Hindlimb muscle (tissue), 1 donor: ENCODE measurements at regions not wholly inside any gene's neighbourhood (a gene's known extent, or its start where the extent isn't known, plus 50 kb on each side); places are given as distances from the start of the nearest gene placed in this dataset.
A peak's percentile ranks its signal among the peaks of the same experiment; 100 is the strongest.

ENCODE experiments used
- DNase-seq: peaks from one replicate; pipeline ENCODE4 v3.0.0-alpha.2; 2013

DNA sequence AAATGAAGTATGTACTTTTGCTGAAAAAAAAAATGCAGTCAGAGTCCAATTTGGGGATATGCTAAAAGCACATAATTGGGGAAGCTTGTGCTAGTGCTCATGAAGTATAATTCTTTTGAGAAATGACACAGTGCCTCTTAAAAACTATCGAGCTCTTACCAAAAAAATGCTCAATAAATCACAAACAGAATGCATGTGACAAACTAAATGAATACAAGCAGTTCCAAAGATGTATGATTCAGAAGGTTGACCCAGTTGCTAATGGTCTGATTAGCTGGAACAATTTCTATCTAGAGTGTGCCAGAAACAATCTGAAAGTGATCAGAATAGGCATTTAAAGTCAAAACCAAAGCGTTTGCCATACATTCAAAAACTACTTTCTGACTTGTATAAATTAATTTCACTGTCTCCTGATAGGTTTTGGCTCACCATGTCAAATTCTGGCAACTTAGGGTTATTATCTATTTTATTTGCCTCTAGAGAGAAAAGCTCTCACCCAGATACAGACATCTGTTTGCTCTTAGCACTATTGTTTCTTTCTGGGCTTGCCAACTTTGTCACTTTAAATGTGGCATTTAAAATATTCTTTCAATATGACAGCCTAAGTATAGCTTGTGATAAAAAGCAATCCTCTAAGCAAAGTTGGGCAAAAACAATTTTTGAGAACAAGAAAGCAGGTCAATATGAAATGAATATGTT, 114.7 kb upstream of the AHR start:
- DNase-seq: no peak

DNA sequence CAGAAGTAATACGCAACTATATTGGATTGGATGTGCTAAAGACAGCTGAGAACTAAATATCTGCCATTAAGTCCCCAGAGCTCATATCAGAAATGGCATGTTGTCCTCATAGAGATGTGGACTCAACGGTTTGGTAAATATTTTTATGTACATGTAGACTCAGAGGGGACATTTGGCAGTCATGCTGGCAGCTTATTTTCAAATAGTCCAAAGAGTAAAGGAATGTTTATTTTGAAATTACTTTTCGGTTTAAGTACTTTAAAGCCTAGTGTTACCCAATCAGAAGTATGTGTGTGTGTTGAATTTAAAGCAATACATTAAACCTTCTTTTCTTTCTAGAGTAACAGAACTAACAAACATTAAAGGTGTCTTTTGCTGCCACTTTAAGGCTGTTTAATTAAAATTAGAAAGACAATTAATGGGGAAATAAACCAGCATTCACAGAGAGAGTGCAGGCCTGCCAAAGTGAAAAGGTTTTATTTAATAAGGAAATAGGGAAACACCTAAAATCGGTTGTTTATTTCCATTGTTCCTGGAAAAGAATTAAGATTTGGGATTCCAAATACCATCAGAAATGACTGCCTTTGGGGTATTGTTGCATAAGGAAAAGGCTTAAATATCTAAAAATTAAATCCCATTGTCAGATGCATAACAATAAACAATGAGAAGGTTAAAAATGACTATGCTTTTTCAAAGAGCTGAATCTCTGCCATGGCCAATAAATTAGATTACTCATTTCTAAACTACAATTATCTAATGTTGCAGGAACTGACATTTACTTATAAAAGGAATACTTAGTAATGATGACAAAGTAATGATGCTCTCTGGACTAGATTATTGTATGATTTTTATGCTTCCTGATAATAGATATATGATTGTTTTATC, 113.4 kb upstream of the AHR start:
- no peak for DNase-seq

DNA sequence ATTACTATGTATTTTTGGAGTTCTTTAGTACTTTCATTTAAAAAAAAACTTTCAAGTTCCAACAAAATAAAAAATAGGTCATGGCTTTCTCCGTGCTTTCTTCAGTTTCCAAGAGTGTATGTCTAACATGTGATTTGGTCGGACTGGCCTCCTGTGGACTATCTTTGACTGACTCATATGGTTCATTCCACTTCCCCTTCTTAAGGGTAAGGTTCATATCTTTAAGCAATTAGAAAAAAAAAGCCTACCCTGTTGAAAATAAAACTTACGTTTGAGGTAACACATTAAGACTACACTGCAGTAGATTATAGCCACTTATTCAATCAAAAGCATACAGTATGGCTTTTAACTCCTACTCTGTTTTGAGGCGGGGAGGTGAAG, 112.8 kb upstream of the AHR start:
- DNase-seq: peak; percentile 17

DNA sequence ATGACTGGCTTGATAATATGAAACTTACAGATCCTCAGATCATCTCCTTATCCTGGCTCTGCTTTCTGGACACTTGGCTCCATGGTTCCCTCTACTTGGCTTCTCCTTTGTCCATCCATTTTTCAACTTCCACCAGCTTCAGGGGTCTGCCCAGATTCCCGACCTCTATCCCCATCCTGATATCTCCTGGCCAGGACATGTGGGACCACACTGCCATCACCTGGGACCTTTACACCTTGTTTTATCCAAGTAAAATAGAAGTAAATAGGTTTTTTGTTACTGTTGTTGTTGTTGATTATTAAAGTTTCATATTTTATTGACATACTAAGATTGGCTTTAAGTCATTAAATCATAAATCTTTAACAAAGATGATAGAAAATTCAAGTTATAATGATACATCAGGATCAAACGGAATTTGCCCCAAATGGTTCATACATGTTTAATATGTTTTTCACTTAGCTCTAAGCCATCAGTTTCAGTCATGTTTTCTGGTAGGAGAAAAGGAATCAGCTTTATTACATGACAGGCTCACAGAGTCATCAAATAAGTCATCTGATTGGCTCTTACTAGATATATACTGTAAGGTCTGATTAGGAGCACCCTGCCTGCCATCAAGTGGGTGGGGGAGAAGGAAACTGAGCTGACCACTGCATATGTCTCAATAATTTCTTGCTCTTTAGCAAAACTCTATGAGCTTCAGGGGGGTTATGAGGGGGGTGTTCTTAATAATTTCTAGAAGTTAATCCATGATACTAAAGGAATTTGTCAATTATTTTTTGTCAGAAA, 111.5 kb upstream of the AHR start:
- no peak for DNase-seq

DNA sequence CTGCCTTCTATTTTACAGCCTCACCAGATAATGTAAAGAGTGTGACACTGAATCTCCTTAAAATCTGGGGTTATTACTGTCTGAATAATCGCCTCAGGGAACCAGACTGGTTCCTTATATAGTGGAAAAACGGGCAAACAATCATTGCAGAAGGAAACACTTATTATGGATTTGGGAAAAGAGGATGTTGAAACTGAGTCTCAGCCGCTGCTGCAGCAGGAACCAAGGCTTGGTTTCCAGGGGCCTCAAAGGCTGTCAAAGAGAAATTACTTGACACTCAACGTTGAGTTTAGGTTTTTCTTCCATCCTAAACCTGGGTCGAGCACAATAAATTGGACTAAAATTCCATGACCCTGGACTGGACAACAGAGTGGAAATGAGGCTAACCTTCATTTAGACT, 103.8 kb upstream of the AHR start:
- DNase-seq: no peak

DNA sequence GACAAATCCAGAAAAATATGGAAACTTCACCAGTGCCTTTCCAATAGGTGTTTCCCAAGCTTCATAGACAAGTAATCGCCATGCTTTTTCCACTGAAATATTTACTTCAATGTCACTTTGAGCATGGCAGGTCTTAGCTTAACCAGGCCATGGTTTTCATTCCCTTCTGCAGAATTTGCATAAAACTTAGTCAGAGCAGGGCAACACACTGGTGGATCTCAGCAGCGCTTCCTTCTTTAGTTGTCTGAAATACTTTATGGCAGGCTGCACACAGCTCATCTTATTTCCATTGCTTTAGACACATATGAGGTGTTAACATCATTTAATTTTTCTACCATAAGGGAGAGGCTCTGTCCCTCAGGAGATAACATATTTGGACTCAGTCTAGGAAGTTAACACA, 102.9 kb upstream of the AHR start:
- no peak for DNase-seq

DNA sequence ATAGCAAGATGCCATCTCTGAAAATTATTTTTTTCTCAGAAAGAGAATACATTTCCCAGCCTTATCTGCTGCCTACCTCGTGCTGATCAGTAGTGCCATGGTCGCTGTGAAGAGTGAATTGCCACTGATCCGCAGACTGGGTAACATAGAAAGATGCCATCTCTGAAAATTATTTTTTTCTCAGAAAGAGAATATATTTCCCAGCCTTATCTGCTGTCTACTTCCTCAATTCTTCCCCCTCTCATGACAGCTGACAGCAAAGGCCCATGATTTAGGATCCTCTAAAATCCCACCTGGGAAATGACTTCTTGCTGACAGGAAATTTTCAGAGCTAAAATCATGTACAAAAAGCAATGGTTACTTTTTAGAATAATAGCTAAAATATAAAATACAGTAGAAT, 92.5 kb upstream of the AHR start:
- no peak for DNase-seq

DNA sequence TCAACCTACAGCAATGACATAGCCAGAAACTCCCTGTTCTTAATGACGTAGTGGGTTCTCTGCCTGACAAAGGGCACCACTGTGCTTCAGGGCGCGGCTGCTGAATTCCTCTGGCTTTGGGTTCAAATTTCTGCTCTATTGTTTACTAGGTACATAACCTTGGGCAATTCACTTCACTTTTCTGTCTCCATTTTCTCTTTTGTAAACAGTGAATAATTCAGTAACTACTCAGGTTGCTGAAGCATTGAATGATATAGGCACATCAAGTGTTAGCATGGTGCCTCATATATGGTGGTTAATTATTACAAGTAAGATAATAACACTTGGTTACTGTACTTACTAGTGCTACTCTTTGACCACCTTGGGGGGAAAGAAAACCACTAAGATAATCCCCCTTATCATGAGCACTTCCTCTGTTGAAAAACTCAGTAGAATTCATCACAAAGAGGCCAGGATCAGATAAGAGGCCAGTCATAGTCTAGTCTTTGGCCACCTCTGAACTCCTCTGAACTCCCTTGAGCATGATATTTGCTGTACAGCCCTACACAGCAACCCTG, 92.0 kb upstream of the AHR start:
- no peak for DNase-seq

DNA sequence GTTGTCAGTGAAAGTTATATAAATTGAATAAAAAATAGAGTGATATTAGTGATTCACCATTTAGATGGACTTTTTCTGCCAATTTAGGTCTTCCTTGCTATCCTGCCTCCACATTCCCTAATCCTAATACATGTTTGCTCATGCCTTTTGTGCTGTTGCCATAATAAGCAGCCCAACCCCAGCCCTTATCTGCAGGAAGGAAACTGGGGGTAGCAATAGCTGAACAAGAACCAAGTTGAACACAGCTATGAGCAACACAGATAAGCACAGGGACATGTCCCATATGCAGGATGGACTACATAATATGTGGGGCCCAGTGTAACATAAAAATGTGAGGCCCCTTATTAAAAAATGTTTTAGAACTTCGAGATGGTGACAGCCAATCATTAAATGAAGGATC, 91.2 kb upstream of the AHR start:
- no peak for DNase-seq

DNA sequence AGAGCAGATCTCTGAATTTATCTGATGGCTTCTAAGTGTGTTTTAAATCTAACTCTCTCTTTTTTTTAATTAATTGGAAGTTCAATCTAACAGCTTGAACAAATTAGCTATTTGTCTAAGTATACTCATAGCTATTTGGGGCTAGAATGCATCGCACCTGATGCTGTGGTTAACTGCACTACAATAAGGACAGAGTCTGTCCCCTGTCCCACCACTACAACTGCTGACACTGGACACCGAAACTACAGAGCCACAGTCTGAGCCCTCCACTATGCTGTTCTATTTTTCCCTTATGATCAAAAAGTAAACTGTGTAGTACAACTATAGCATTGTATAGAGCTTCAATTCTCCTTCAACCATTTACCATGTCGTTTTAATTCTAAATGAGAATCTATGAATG, 89.4 kb upstream of the AHR start:
- no peak for DNase-seq

DNA sequence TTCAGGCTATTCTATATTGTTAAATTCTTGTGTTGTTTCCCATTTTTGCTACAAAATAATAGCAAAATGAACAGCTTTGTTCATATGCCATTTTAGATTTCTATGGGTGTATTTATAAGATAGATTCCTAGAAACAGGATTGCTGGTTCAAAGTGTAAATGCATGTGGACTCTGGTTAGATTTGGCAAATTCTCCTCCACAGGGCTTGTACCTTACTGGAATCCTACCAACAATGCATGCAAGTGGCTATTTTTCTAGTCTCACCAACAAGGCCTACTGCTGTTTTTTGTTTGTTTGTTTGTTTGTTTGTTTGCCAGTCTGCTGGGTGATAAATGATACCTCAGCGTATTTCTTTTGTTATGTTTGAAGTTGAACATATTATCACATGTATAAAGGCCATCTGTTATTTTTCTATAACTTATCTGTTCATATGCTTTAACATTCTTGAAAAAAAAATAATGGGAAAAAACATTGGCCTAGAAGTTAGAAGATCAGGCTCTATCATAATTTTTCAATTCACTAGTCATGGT, 87.1 kb upstream of the AHR start:
- no peak for DNase-seq

DNA sequence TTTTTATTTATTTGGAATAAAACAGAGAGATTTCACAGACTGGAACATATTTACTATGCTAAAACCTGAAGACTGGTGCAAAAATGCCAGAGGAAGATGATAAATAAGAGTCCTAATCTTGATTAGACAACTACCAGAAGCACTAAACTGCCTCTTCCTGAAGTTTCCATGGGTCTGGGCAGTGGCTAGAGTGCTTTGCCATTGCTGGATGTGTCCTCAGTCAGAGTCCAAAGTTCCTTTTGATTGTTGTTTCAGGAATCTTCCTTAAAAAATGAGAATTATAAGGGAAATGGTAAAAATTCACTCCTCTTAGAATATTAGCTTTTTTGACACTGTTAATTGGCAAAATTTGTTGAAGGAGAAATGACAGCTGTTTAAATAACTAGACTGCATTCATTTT, 86.3 kb upstream of the AHR start:
- no peak for DNase-seq

DNA sequence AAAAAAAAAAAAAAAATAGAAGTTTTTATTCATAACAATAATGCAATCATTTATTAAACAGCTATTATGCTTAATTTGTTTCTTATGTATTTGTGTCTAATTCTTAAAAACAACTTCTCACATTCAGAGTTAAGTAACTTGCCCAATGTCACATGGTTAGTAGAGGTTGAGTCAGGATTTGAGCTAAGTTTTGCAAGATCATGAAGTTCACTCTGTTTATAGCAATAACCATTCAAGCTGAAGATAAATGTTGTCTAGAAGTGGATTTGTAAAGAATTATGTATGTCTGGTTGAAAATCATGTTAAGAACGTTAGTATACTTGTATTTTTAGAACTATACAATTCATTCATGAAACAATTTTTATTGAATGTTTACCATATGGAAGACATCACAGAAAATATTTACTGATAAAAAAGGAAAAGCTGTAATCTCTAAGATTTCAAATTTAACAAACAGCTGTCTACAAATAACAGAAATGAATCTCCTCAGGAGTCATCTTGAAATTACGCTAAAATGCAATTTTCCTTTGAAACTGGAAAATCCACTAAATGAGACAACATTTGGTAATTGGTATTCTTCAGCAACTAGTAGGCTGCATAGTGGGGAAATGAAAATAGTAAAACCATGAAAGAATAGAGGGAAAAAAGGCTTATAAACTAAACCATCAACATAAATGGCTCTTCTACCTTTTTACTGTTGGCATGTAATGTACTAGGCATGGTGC, 70.5 kb upstream of the AHR start:
- DNase-seq: no peak

DNA sequence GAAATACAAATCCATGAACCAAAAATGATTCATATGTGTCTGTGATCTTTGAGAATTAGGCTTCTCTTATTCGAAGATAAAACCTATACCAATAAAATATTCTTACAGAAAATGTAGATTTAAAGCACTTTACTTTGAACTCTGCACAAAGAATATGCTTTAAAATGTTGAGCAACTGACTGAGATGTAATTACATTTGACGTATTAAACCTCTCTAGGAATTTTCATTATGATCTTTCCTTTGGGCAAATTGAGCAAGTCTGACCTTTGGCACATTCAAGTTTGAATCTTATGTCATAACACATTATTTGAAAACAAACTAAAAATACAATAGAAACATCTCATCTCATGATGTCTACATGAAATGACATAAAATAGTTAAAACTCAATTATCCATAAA, 69.2 kb upstream of the AHR start:
- no peak for DNase-seq

DNA sequence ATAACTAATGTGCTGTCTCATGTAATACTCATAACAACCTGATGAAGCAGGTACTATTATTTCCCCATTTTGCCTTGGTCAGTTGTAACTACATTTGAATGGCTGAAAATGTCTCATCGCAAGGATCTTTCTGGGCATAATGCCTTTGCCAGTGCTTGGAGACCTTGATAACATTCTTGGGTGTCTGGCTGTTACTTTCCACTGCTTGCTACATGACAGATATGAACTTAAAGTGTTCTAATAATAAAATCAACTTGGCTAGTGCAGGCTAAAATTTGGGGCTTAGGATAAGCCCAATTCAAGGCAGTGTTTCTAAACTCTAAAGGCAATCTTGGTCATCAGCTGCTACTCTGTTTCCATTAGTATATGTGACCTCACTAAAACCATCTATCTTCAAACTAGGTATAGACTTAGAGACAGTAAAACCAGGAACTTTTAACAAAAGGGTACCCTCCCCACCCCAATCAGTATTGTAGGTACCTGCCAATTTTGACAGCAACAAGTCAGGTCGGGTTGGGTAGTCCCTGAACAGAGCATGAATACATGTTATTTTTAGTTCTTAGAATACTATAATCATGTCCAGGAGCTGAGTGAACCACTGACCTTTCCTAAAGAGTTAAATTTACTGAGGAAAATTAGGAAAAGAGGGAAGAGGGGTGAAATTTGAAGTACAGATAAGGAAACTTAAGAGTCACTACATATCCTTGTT, 68.2 kb upstream of the AHR start:
- no peak for DNase-seq

DNA sequence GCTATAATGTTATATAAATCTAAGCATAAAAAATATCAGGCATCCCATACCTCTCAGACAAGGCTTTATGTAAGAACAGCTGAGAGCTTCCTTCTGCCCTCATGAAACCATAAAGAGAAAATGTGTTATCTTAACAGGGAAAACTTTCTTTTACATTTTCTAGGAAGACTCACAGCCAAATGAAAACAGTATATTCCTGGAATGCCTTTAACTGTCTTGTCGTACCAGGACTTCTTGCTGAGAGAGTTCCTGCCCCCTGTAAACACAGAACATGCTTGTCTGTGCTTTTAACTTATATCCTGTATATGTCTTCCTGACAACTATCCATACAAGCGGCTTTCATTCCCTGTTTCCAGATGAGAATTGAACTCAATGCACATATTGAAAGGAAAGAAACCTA, 64.8 kb upstream of the AHR start:
- DNase-seq: no peak

DNA sequence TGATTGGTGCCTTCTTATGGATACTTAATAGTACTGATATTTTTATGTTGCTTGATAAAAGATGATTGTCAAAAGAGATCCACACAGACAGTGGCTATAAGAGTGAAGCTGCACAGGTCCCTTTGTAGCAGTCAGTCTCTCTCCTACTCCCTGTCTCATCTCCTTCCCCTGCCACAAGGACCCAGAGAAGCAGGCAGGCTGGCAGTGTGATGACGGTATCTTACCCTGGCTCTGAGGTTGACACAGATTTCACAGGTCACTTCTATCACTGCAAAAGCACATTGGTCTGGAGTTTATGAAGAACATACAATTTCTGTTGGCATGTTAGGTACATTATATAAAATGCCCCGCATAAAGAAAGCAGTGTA, 64.4 kb upstream of the AHR start:
- no peak for DNase-seq

DNA sequence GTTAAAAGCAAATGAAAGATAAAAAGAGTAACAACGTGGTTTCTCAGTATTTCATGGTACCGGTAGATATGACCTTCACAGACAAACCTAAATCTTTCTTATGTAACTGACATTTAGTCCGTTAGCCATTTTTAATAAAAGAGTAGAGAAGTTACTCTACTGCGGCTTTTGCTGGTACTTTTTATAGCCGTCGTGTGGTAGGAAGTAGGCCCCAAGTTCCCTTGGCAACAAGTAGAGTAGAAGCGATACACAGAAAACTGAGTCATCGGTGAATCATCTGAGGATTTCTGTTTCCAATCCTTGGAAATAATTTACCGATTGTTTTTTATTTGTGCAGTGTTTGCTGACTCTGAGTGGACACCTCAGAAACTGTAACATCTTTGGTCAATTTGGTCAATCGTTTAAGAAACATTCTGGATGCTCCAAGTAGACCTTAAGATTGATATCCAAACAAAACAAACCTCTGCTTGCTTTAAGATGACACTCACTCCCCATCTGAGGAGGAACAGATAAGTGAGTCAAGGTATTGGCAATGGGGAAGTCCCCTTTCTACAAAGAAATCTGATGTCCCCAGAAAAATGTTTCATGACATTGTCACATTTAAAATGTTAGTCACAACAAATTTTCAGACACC, 63.9 kb upstream of the AHR start:
- DNase-seq: peak; percentile 14

DNA sequence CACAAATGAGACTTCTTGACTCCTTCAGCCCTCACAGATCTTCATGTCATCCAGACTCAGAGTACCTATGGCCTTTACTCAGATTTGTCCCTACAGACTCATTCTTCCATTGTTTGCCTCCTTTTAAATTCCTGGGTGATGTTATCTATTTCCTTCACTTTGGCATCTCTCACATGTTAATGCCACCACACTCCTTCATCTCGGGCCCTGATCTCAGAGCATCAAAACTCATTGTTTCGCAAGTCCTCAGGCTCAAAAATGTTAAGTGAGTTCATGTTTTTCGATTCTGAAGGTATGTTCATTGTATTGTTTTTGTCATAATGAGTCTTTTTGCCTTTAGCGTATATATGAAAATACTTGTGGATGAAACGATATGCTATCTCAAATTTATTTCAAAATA, 62.3 kb upstream of the AHR start:
- DNase-seq: no peak

DNA sequence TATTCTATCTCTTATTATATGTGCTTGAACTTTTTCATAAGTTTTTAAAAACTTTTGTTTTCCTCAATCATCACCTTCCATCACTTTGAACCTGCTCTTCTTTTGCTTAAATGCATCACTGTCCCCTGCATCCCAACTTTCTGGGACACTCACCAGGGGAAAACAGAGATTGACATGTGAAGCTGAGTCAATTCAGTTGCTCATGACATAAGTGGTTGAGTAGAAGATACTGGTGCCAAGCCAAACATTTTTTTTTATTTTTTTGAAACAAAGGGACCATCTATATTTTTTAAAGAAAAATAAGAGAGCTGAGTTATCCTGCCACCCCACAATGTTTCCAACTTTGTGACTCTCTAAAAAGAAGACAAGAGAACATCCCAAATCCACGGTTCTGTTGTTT, 61.8 kb upstream of the AHR start:
- no peak for DNase-seq

DNA sequence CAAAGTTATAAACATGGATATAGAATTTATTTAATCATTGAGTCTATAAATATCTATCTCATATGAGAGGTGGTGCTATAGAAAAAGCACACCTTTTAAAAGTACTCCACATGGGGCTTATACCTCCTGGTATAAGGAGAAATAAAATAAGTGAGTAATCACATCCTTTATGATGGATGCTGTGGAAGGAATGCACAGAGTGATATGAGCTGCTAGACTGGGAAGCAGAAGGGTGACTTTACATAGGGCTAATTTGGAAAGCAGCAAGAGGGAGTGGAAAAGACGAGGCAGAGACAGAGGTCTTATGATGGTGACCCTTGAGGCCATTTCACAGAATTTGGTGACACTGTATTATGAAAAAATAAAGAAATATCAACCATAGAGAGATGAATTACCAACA, 59.4 kb upstream of the AHR start:
- DNase-seq: no peak
